Prostate gland (tissue), 2 donors: ENCODE measurements at regions not wholly inside any gene's neighbourhood (a gene's known extent, or its start where the extent isn't known, plus 50 kb on each side); places are given as distances from the start of the nearest gene placed in this dataset.

Experiments
- POLR2A ChIP-seq: fragments of 450-650 bp; IDR thresholded peaks from one replicate; pipeline ENCODE4 v1.6.1; 2016; ENCODE audit warnings: antibody characterized with exemption, mild to moderate bottlenecking
- TF ChIP-seq, protein P1 (sequence below), 4 experiments: fragments of 200-600 bp in 2 of 4; fragments of 450-650 bp in 2 of 4; sonication (generic) in 2 of 4; IDR thresholded peaks; 1 replicate in 3 of 4; 2 replicates in 1 of 4; pipeline ENCODE4 v1.5.1; 2016 to 2019; ENCODE audit warnings: antibody characterized with exemption in 4 of 4, mild to moderate bottlenecking in 2 of 4, moderate library complexity in 2 of 4

DNA sequence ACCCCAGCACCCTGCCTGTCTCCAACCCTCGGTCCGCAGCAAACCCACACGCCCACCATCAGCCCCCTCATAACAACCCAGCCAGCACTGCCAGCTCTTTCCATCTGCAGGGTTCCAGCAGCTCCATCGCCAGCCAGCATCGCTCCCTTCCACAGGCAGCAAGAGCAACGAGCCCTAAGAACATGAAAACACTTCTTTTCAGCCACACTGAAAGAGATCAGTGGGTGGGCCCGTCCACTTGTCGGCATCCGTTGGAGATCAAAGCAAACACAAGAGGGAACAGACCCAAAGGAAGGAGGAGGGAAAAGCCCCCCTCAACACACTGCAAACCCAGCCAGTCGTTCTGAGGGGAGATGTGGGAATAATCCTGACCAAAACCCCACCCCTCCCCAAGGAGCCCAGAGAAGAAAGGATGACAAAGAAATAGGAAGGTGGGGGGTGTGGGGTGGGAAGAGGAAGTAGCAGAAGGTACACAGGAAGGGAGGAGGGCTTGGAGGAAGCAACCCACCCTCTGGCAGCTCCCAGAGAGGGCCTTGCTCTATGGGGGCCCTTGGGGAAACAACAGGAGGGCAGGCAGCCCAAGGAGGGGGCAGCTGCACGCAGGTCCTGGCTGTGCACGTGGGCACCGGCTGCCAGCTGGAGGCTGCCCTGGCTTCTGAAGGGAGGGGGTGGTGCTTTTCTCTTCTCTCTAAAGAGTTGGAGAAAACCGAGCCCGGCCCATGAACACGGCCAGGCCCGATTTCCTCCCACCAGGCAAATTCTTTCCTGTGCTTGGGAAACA, 473.6 kb upstream of the PROK2 start:
- TF ChIP-seq, protein P1, sequence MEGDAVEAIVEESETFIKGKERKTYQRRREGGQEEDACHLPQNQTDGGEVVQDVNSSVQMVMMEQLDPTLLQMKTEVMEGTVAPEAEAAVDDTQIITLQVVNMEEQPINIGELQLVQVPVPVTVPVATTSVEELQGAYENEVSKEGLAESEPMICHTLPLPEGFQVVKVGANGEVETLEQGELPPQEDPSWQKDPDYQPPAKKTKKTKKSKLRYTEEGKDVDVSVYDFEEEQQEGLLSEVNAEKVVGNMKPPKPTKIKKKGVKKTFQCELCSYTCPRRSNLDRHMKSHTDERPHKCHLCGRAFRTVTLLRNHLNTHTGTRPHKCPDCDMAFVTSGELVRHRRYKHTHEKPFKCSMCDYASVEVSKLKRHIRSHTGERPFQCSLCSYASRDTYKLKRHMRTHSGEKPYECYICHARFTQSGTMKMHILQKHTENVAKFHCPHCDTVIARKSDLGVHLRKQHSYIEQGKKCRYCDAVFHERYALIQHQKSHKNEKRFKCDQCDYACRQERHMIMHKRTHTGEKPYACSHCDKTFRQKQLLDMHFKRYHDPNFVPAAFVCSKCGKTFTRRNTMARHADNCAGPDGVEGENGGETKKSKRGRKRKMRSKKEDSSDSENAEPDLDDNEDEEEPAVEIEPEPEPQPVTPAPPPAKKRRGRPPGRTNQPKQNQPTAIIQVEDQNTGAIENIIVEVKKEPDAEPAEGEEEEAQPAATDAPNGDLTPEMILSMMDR (IDR thresholded peaks at IDR 0.05), result no peak
- TF ChIP-seq POLR2A, result no peak
